HepG2 (cell line): ENCODE measurements at regions not wholly inside any gene's neighbourhood (a gene's known extent, or its start where the extent isn't known, plus 50 kb on each side); places are given as distances from the start of the nearest gene placed in this dataset.

Experiments used
- ATAC-seq: fragments of 200-7000 bp; cut with Tn5 transposase; 3 replicates; pipeline ENCODE4 v1.9.1; 2020; ENCODE audit warnings: mild to moderate bottlenecking, moderate library complexity
- BruUV-seq: library from RNA; stranded (reverse); fragments of 400-500 nt; replicated peaks from 2 replicates; lab custom pipeline; 2021; lab: Mats Ljungman, UMichigan
- CTCF ChIA-PET: fragments of 300-600 bp; formaldehyde crosslinking; extraction: SDS; loops from one replicate; lab custom pipeline; 2021; ENCODE audit warnings: low total read pairs, inconsistent platforms, low intra/inter-chr PET ratio; lab: Yijun Ruan, JAX
- POLR2A ChIA-PET: fragments of 350-600 bp; sonication (Branson Sonifier 250); formaldehyde crosslinking; loops from one replicate; lab custom pipeline; 2020; ENCODE audit warnings: antibody characterized with exemption, inconsistent platforms; lab: Yijun Ruan, JAX
- DNase-seq: peaks from one replicate; pipeline ENCODE4 v3.0.0-alpha.2; 2015; ENCODE audit warnings: low spot score
- FAIRE-seq: peaks from 3 replicates; lab custom pipeline; 2011; peaks lifted over from hg19 to GRCh38; lab: Jason Lieb, UNC
- H2AFZ ChIP-seq: one replicate; pipeline ENCODE4 v1.6.1; 2011; ENCODE audit warnings: low read length, inconsistent platforms
- H3K27ac ChIP-seq: fragments of 300-600 bp; 3 replicates; pipeline ENCODE4 v1.8.0; 2011; ENCODE audit warnings: mixed run types, mild to moderate bottlenecking, mixed read lengths, low read length, inconsistent platforms; ENCODE audit not compliant: insufficient read depth; ENCODE audit errors: extremely low read length
- H3K27me3 ChIP-seq, 2 experiments: fragments of 200-600 bp in 1 of 2; 2 replicates in 1 of 2; 3 replicates in 1 of 2; pipeline versions ENCODE4 v1.6.0 to v1.8.0; 2011; ENCODE audit warnings: low read length in 2 of 2, mild to moderate bottlenecking in 2 of 2, moderate library complexity in 2 of 2, inconsistent platforms in 1 of 2; ENCODE audit not compliant: insufficient read depth in 2 of 2, control insufficient read depth in 1 of 2
- H3K36me3 ChIP-seq, 2 experiments: fragments of 200-600 bp in 1 of 2; replicated peaks in 1 of 2; 2 replicates in 1 of 2; 3 replicates in 1 of 2; pipeline versions ENCODE4 v1.5.1 to v1.8.0; 2011; ENCODE audit warnings: low read length in 2 of 2, inconsistent platforms in 1 of 2; ENCODE audit not compliant: insufficient read depth in 2 of 2, control insufficient read depth in 1 of 2
- H3K4me1 ChIP-seq: 2 replicates; pipeline ENCODE4 v1.5.1; 2012; ENCODE audit warnings: low read length, inconsistent platforms; ENCODE audit not compliant: insufficient read depth
- H3K4me2 ChIP-seq: 2 replicates; pipeline ENCODE4 v1.6.0; 2011; ENCODE audit warnings: low read depth, low read length, inconsistent platforms
- H3K4me3 ChIP-seq, 3 experiments: fragments of 200-600 bp in 1 of 3; sonication (generic), shearing (Covaris generic) in 1 of 3; replicated peaks in 1 of 3; 2 replicates each; pipeline ENCODE4 v1.5.1; 2011 to 2016; ENCODE audit warnings: low read length in 3 of 3, inconsistent platforms in 2 of 3, low read depth in 2 of 3, mild to moderate bottlenecking in 2 of 3, control low read depth in 1 of 3, mixed read lengths in 1 of 3; ENCODE audit not compliant: insufficient read depth in 1 of 3
- H3K79me2 ChIP-seq: one replicate; pipeline ENCODE4 v1.6.1; 2011; ENCODE audit warnings: low read length, inconsistent platforms; ENCODE audit not compliant: insufficient read depth
- H3K9ac ChIP-seq: 2 replicates; pipeline ENCODE4 v1.6.0; 2011; ENCODE audit warnings: mild to moderate bottlenecking, low read depth, low read length, inconsistent platforms; ENCODE audit not compliant: insufficient read depth
- H3K9me3 ChIP-seq: 2 replicates; pipeline ENCODE4 v1.5.1; 2012; ENCODE audit warnings: mild to moderate bottlenecking, low read length
- H4K20me1 ChIP-seq: 2 replicates; pipeline ENCODE4 v1.6.0; 2011; ENCODE audit warnings: inconsistent platforms, mild to moderate bottlenecking, low read length, moderate library complexity; ENCODE audit not compliant: insufficient read depth
- HOXA9 ChIP-seq: sonication (generic); formaldehyde crosslinking; IDR thresholded peaks from 2 replicates; pipeline ENCODE4 v1.8.1; 2022; ENCODE audit warnings: missing genetic modification reagents, mild to moderate bottlenecking, moderate library complexity, borderline replicate concordance
- KLF11 ChIP-seq: IDR thresholded peaks from 2 replicates; pipeline ENCODE4 v1.6.1; 2016; ENCODE audit warnings: missing compliant biosample characterization
- MYNN ChIP-seq: sonication (generic); formaldehyde crosslinking; IDR thresholded peaks from 2 replicates; pipeline ENCODE4 v1.4.0; 2020; ENCODE audit warnings: mild to moderate bottlenecking, low read depth, missing genetic modification reagents
- NAIF1 ChIP-seq: sonication (generic); formaldehyde crosslinking; IDR thresholded peaks from 2 replicates; pipeline ENCODE4 v1.5.0; 2020; ENCODE audit warnings: mild to moderate bottlenecking, missing genetic modification reagents, borderline replicate concordance
- NFRKB ChIP-seq: fragments of 450-650 bp; IDR thresholded peaks from 2 replicates; pipeline ENCODE4 v1.6.1; 2017
- NFYC ChIP-seq: IDR thresholded peaks from 2 replicates; pipeline ENCODE4 v1.6.1; 2016; ENCODE audit warnings: missing genetic modification reagents, missing compliant biosample characterization
- YY1 ChIP-seq: IDR thresholded peaks from 2 replicates; pipeline ENCODE4 v1.6.1; 2011; ENCODE audit warnings: low read length, low read depth, moderate library complexity, mild to moderate bottlenecking; ENCODE audit not compliant: insufficient read depth, insufficient replicate concordance
- ZBTB21 ChIP-seq: sonication (generic); formaldehyde crosslinking; IDR thresholded peaks from 2 replicates; pipeline ENCODE4 v1.4.0; 2020; ENCODE audit warnings: missing genetic modification reagents
- ZBTB44 ChIP-seq: sonication (generic); formaldehyde crosslinking; IDR thresholded peaks from 2 replicates; pipeline ENCODE4 v1.4.0; 2020; ENCODE audit warnings: missing genetic modification reagents
- ZNF143 ChIP-seq: sonication (generic); formaldehyde crosslinking; IDR thresholded peaks from 2 replicates; pipeline ENCODE4 v1.4.0; 2020; ENCODE audit warnings: missing genetic modification reagents
- ZNF513 ChIP-seq: sonication (generic); formaldehyde crosslinking; conservative IDR thresholded peaks from 2 replicates; pipeline ENCODE4 v1.5.0; 2020; ENCODE audit warnings: missing genetic modification reagents
- ZNF703 ChIP-seq: sonication (generic); formaldehyde crosslinking; IDR thresholded peaks from 2 replicates; pipeline ENCODE4 v1.5.1; 2020; ENCODE audit warnings: missing genetic modification reagents, mild to moderate bottlenecking, moderate library complexity, borderline replicate concordance
- ZNF761 ChIP-seq: sonication (generic); formaldehyde crosslinking; conservative IDR thresholded peaks from 2 replicates; pipeline ENCODE4 v1.4.0; 2020; ENCODE audit warnings: mild to moderate bottlenecking, missing genetic modification reagents
- ZNF773 ChIP-seq: sonication (generic); formaldehyde crosslinking; IDR thresholded peaks from 2 replicates; pipeline ENCODE4 v1.4.0; 2020; ENCODE audit warnings: missing genetic modification reagents, borderline replicate concordance
- ZNF83 ChIP-seq: sonication (generic); formaldehyde crosslinking; IDR thresholded peaks from 2 replicates; pipeline ENCODE4 v1.4.0; 2020; ENCODE audit warnings: missing genetic modification reagents, mild to moderate bottlenecking, borderline replicate concordance
- ZSCAN31 ChIP-seq: sonication (generic); formaldehyde crosslinking; IDR thresholded peaks from 2 replicates; pipeline ENCODE4 v1.5.0; 2020; ENCODE audit warnings: low read depth, mild to moderate bottlenecking, missing genetic modification reagents
- WGBS: methylation state at CpG from one replicate; pipeline ENCODE4 v1.1.6; 2017; ENCODE audit warnings: low lambda C conversion rate; 5-methylcytosine and 5-hydroxymethylcytosine counted together
- in situ Hi-C: cut with HindIII; loops from 2 replicates; pipeline ENCODE4 v1.10.0; 2017; ENCODE audit warnings: low pct_unique_long_range_greater_than_20kb; ENCODE audit not compliant: extremely low pct_ligation_motif_present
- intact Hi-C: fragments of 100-400 bp; cut with micrococcal nuclease; formaldehyde crosslinking; loops from one replicate; pipeline ENCODE4 v1.10.0; 2022; ENCODE audit not compliant: unreplicated experiment
- TF ChIP-seq, protein P1 (sequence below): sonication (generic); formaldehyde crosslinking; IDR thresholded peaks from 2 replicates; pipeline ENCODE4 v1.8.1; 2022; ENCODE audit warnings: mild to moderate bottlenecking, missing genetic modification reagents
- TF ChIP-seq, protein P2 (sequence below): sonication (generic); formaldehyde crosslinking; IDR thresholded peaks from 2 replicates; pipeline ENCODE4 v1.4.0; 2020; ENCODE audit warnings: missing genetic modification reagents, borderline replicate concordance

GRCh38 chr5:53211799-53212198, 102.2 kb upstream of the MOCS2 start:
- H3K9me3 ChIP-seq = no peaks in the 10 kb centered on the region
- H3K27me3 ChIP-seq = 0 out of 5 replicates have a peak, but pooled peaks cover 0 to 2% of the 10 kb centered on the region in 2 experiments
- no peaks in the 10 kb centered on the region for H4K20me1 ChIP-seq
- no peak overlapping the region for H2AFZ ChIP-seq
- 25% methylated on average over 3 of the region's 3 CpGs for WGBS
- H3K4me1 ChIP-seq = no peaks in the 10 kb centered on the region
- intact Hi-C loops (no loop called here), in situ Hi-C loops (no loop called here)
- DNase-seq (no peak), ATAC-seq (no peak), FAIRE-seq (no peak)
- H3K9ac ChIP-seq = no peak overlapping the region
- no peak overlapping the region for H3K4me2 ChIP-seq
- no TSS peak for BruUV-seq
- ChIA-PET CTCF (no interaction called here), POLR2A (no interaction called here)
- H3K79me2 ChIP-seq = no peaks in the 10 kb centered on the region
- H3K36me3 ChIP-seq = no peaks in the 10 kb centered on the region
- no peak overlapping the region for H3K27ac ChIP-seq
- no peak overlapping the region for H3K4me3 ChIP-seq
- no peak for TF ChIP-seq ZBTB21 (CRISPR knock-in tag)
- TF ChIP-seq ZNF703 (CRISPR knock-in tag) = no peak
- TF ChIP-seq ZNF773 = no peak
- no peak for TF ChIP-seq ZNF143 (CRISPR knock-in tag)
- TF ChIP-seq, protein P1, sequence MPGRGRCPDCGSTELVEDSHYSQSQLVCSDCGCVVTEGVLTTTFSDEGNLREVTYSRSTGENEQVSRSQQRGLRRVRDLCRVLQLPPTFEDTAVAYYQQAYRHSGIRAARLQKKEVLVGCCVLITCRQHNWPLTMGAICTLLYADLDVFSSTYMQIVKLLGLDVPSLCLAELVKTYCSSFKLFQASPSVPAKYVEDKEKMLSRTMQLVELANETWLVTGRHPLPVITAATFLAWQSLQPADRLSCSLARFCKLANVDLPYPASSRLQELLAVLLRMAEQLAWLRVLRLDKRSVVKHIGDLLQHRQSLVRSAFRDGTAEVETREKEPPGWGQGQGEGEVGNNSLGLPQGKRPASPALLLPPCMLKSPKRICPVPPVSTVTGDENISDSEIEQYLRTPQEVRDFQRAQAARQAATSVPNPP (CRISPR knock-in tag) = no peak
- no peak for TF ChIP-seq KLF11 (CRISPR knock-in tag)
- no peak for TF ChIP-seq ZSCAN31 (CRISPR knock-in tag)
- TF ChIP-seq ZBTB44 = no peak
- TF ChIP-seq ZNF761 = no peak
- TF ChIP-seq, protein P2, sequence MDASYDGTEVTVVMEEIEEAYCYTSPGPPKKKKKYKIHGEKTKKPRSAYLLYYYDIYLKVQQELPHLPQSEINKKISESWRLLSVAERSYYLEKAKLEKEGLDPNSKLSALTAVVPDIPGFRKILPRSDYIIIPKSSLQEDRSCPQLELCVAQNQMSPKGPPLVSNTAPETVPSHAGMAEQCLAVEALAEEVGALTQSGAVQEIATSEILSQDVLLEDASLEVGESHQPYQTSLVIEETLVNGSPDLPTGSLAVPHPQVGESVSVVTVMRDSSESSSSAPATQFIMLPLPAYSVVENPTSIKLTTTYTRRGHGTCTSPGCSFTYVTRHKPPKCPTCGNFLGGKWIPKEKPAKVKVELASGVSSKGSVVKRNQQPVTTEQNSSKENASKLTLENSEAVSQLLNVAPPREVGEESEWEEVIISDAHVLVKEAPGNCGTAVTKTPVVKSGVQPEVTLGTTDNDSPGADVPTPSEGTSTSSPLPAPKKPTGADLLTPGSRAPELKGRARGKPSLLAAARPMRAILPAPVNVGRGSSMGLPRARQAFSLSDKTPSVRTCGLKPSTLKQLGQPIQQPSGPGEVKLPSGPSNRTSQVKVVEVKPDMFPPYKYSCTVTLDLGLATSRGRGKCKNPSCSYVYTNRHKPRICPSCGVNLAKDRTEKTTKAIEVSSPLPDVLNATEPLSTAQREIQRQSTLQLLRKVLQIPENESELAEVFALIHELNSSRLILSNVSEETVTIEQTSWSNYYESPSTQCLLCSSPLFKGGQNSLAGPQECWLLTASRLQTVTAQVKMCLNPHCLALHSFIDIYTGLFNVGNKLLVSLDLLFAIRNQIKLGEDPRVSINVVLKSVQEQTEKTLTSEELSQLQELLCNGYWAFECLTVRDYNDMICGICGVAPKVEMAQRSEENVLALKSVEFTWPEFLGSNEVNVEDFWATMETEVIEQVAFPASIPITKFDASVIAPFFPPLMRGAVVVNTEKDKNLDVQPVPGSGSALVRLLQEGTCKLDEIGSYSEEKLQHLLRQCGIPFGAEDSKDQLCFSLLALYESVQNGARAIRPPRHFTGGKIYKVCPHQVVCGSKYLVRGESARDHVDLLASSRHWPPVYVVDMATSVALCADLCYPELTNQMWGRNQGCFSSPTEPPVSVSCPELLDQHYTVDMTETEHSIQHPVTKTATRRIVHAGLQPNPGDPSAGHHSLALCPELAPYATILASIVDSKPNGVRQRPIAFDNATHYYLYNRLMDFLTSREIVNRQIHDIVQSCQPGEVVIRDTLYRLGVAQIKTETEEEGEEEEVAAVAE (CRISPR knock-in tag) = no peak
- TF ChIP-seq HOXA9 (CRISPR knock-in tag) = no peak
- no peak for TF ChIP-seq MYNN (CRISPR knock-in tag)
- TF ChIP-seq NAIF1 (CRISPR knock-in tag) = no peak
- TF ChIP-seq NFRKB = no peak
- TF ChIP-seq NFYC (CRISPR knock-in tag) = no peak
- TF ChIP-seq ZNF83 (CRISPR knock-in tag) = no peak
- no peak for TF ChIP-seq YY1
- no peak for TF ChIP-seq ZNF513 (CRISPR knock-in tag)
